Stimulated activated CD4-positive, alpha-beta T cell treated with anti-CD3 and anti-CD28 coated beads, Interleukin-1b, Interleukin-23, amount 100 ng/mL, for 24 hours (primary cell): ENCODE measurements at regions not wholly inside any gene's neighbourhood (a gene's known extent, or its start where the extent isn't known, plus 50 kb on each side); places are given as distances from the start of the nearest gene placed in this dataset.
"Not testable (repeated sequence)": the region's sequence is repeated elsewhere in the genome, so short reads cannot be mapped to it uniquely, and the experiment has no call there.

Source experiments
- DNase-seq, 4 experiments: peaks; one replicate each; pipeline ENCODE4 v3.0.0-alpha.2; 2020; ENCODE audit warnings: low read depth in 4 of 4, low spot score in 1 of 4

DNA sequence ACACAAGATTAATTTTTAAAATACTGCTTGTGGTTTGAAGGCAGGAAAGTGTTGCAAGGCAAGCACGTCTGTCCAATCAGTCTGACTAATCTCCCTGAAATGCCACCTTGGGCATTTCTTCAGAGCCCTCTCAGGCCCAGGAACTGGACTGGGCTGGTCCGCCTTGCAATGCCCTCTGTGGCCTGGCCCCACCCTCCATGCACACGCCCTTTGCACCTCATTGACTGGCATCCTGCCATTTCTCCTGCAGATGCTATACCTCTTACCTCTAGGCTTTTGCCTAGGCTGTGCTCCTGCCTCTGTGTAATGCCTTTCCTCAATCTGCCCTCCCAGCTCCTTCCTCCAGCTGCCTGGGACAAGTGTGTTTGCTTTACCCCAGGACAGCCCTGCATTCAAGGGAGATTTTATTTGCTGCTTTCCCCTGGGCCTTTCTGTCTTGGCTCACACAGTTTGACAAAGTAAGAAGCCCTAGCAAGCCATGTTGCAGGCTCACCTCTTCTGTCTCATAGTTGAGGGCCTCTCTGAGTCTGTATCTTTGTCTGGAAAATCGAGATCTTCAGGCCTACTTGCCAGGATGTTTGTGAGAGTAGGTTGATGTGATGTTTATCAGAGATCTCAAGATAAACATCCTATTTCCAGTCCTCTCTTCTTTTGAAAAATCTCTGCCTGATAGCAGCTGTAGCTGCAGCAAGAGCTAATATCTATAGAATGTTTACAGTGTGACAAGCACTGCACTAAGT lies 149.2 kb upstream of the JUN start:
- DNase-seq, result no peak

DNA sequence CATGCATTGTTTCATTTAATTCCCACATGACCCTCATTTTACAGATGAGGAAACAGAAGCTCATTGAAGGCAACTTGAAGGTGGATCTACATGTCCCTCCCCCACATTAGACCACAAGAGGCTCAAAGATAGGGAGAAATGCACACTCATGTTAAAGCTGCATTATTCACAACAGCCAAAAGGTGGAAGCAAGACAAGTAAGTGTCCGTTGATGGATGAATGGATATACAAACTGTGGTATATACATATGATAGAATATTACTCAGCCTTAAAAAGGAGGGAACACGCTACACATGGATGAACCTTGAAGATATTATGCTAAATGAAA lies 149.7 kb upstream of the JUN start:
- no peak for DNase-seq

- DNase-seq, result no peak
Measured at GRCh38 chr1:58934706-58935105, 150.9 kb upstream of the JUN start.

DNA sequence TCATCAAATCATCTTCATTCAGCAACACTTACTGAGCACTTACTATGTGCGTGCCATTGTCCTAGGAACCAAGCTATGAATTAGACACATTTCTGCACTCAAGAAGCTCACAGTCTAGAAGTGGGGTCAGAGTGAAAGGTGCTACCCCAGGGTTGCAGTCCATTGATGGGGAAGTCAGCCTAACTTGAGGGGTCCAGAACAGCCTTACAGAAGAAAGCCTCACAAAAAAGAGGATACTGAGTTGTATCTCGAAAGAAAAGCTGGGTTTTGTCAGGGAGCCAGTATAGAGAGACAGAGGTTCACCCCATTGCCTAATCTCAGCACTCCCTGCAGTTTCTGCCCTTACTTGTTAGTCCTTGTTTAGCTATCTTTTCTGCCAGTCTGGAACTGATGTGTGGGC lies 153.1 kb upstream of the JUN start:
- no peak for DNase-seq

- no peak for DNase-seq
Measured at GRCh38 chr1:58939146-58939545, 155.3 kb upstream of the JUN start.

DNA sequence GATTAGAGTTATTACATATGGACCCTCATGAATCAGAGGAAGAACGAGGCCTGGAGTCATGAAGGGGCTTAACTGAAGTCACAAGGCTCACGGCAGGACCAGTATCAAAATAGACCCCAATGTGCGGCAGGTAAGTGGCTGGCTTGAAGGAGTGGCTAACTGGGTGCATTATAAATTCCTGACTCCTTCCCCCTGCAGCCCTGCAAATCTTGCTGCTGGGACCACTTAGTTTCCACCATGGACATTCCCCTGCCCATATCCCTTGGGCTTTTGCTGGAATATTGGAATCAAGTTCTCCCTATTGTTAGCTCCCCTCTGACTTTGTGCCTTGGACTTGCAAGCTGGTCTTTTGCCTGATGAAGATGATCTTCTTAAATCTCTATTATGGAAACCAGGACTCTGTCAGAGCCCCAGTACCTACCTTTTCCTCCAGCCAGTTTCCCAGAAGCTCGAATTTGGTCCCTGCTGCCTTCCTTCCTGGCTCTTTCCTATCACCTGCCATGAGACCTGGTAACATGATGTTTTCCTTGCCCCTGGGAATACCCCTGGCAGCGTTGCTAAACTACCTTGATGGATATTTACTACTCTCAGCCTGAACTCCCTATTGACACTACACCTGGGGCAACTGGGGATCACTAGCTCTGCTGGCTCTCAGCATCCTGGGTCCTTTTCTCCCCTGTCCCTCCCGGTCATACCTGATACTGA lies 156.0 kb upstream of the JUN start:
- DNase-seq, result no peak

DNA sequence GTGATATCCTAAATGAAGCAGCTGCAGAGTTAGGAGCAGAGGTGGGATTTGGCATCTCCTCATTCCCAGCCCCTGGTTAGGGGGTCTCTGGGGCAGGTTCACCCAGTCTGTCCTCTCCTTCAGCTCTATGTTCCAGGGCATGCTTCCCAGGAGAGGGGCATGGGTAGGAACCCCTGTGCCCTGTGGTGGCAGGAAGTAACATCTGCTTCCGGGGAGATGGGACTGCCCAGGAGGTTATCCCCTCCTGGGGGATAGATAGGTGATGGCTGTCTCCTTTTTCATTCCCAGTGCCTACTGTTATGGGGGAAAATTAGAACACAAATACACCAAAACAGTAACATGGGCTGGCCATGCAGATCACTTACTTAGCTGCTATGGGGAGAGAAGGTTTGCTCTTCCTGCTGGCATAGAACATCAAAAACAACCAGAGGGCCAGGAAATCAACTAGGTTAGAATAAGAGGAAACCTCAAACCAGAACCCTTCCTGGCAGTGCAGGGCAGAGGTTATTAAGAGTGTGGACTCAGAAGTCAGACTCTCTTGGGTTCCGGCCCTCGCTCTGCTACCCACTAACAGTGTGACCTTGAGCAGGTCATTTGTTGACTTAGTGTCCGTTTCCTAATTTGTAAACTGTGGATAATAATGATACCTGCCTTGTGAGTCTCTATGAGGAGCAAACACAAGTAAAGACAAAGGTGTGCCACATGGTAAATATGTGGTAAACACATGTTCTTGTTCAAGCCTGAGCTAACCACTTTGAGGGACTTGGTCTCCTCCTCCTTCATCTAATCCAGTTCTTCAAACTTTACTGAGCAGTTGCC lies 157.8 kb upstream of the JUN start:
- no peak for DNase-seq

DNA sequence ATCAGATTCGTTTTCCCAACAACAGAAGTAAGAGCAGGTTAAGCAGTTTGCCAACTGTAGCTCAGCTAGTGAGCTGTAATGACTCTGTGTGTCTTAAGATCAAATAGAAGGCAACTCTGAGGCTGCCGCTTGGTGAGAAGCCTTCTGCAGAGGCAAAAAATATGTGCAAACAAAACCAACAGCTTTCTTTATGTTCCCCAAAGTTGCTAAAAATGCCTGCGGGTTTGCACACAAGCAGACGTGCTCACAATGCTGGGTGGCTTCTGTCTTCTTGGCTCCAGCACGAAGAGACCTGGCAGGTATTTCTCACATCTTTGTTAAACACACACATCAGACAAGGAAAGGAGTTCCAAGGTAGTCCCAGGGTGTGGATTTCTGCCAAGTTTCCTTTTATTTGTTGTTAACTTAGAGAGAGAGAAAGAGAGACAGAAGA lies 158.9 kb upstream of the JUN start:
- DNase-seq, result no peak

DNA sequence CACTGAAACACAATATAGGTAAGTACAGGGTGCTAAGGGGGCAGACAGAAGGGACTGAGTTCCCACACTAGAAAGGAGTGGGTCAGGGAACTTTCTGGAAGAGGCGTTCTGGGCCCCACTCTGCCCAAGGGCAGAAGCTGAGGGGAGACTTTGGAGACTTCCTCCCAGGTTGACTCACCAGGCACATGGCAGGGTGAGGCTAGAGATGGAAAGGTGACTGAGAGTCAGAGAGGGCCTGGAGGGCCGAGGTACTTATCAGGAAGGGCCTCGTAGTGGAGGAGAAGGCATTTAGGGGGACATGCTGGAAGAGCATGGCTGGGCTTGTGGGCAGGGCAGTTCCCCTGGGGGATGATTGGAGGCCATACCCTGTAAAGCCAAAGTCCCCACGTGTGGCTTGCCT lies 159.9 kb upstream of the JUN start:
- DNase-seq, result no peak

- DNase-seq, result no peak
Measured at GRCh38 chr1:58944439-58944838, 160.6 kb upstream of the JUN start.

DNA sequence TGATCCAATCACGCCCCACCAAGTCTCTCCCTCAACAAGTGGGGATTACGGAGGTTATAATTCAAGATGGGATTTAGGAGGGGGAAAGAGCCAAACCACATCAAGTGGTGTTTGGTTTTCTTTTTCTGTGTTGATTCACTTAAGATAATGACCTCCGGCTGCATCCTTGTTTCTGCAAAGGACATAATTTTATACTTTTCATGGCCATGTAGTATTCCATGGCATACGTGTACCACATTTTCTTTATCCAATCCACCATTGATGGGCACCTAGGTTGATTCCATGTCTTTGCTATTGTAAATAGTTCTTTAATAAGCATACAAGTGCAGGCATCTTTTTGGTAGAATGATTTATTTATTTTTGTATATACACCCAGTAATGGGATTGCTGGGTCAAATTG lies 162.5 kb upstream of the JUN start:
- no peak for DNase-seq

DNA sequence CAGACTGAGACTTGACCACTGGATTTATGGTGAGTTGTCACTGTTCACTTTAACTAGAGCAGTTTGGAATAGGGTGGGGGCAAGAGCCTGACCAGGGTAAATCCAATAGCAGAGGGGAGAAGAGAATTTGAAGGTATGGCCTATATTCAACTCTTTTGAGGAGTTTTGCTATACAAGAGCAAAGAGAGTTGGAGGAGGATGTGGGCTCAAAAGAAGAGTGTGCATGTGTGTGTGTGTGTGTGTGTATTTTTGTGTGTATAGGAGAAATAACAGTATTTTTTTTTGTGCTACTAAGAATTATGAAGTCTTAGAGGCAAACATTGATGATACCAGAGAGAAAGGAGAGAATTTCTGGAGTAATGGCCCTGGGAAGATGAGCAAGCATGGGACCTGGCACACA lies 164.8 kb upstream of the JUN start:
- no peak for DNase-seq

DNA sequence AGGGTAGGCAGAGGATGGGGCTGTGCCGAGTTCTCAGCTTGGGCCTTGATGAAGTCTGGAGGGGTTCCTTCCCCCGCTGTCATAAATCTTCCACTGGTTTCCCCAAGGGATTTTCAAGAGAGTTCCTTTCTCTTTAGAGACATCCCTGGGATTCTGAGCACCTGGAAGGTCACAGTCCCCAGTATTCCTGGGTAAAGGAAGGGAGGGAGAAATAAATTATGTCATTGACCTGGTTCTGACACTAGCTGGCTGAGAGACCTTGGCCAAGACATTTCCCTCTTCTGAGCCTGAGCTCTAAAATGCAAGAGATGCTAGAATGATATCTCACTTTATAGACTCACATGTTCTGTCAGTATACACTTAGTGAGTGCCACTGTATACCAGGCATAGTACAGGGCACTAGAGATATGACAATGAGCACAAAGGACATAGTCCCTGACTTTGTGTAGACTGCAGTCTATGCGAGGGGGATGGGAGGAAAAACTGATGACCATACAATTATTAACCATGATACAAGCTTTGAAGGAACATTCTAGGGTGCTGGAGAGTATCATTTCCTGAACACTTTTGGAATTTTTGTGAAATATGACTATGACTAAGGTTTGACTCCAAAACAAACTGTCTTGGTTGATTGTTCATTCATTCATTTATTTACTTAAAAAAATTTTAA lies 165.8 kb upstream of the JUN start:
- no peak for DNase-seq

DNA sequence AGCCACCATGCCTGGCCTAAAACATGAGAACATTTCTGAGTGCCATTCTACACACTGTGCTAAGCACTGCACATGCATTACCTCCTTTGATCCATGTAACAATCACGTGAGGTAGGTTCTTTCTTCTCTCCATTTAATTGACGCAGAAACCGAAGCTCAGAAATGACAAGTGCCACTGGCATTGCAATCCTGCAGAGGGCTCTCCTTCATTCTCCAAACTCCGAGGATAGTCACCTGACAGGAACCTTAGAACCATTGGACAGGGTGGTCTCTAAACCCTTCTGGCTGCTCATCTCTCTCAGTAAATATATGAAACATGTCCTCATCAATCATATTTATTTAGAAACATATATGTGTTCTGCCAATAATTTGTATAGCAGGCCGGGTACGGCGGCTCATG lies 167.1 kb upstream of the JUN start:
- no peak for DNase-seq

GRCh38 chr1:58953951-58954350 lies 170.1 kb upstream of the JUN start:
- not testable (repeated sequence) for DNase-seq

GRCh38 chr1:58963287-58963686 lies 179.4 kb upstream of the JUN start:
- not testable (repeated sequence) for DNase-seq

- no peak for DNase-seq
Measured at GRCh38 chr1:58964428-58964827, 180.6 kb upstream of the JUN start.

DNA sequence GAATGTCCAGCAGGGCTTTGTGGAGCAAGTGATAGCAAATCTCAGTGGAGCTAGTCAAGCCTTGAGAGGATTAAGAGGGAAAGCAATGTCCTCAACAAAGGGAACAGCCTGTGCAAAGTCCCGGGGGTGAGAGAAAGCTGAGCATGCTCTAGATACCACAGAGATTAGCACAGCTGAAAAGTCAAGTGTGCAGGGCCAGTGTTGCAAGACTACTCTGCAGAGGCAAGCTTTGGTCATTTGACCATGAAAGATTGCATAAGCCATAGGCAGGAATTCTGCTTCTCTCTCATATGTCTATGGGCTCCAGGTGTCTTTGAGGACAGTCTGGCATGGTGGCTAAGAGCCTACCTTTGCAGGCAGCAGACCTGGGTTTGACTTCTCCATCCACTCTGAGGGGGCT lies 181.0 kb upstream of the JUN start:
- DNase-seq, result no peak

GRCh38 chr1:58966103-58966916 lies 182.5 kb upstream of the JUN start:
- DNase-seq, result no peak

GRCh38 chr1:58966917-58967740 lies 183.3 kb upstream of the JUN start:
- DNase-seq, result no peak
